IMR-90 (cell line): ENCODE measurements at regions not wholly inside any gene's neighbourhood (a gene's known extent, or its start where the extent isn't known, plus 50 kb on each side); places are given as distances from the start of the nearest gene placed in this dataset.

ENCODE experiments used
- ATAC-seq: fragments of 200-7000 bp; cut with Tn5 transposase; 2 replicates; pipeline ENCODE4 v1.9.1; 2020; ENCODE audit warnings: low read depth, mild to moderate bottlenecking, moderate library complexity
- BruUV-seq: library from RNA; stranded (reverse); fragments of 400-500 nt; replicated peaks from 2 replicates; lab custom pipeline; 2021; lab: Mats Ljungman, UMichigan
- CTCF ChIA-PET: fragments of 300-600 bp; formaldehyde crosslinking; extraction: SDS; loops from one replicate; lab custom pipeline; 2021; ENCODE audit warnings: antibody characterized with exemption; lab: Yijun Ruan, JAX
- POLR2A ChIA-PET: fragments of 300-600 bp; sonication (Branson Sonifier 250); formaldehyde crosslinking; loops from one replicate; lab custom pipeline; 2022; ENCODE audit warnings: antibody characterized with exemption; ENCODE audit not compliant: unreplicated experiment; lab: Charles Lee
- DNase-seq: peaks from one replicate; pipeline ENCODE4 v3.0.0; 2013
- H2AFZ ChIP-seq: replicated peaks from 2 replicates; pipeline ENCODE3; 2013; ENCODE audit warnings: low read length, mild to moderate bottlenecking; ENCODE audit not compliant: poor library complexity
- H2AK5ac ChIP-seq: 2 replicates; pipeline ENCODE4 v1.6.1; 2013; ENCODE audit warnings: low read depth, low read length, inconsistent platforms
- H2AK9ac ChIP-seq: replicated peaks from 2 replicates; pipeline ENCODE3; 2013; ENCODE audit warnings: mild to moderate bottlenecking, low read depth, low read length, moderate library complexity; ENCODE audit not compliant: poor library complexity
- H2BK120ac ChIP-seq: 2 replicates; pipeline ENCODE4 v1.6.1; 2013; ENCODE audit warnings: low read depth, low read length, inconsistent platforms
- H2BK15ac ChIP-seq: 3 replicates; pipeline ENCODE4 v1.6.1; 2013; ENCODE audit warnings: low read depth, low read length, inconsistent platforms
- H2BK20ac ChIP-seq: 2 replicates; pipeline ENCODE4 v1.6.1; 2013; ENCODE audit warnings: low read depth, mild to moderate bottlenecking, inconsistent platforms, low read length, moderate library complexity
- H2BK5ac ChIP-seq: 2 replicates; pipeline ENCODE4 v1.6.1; 2013; ENCODE audit warnings: mild to moderate bottlenecking, low read depth, low read length, inconsistent platforms; ENCODE audit not compliant: poor library complexity, severe bottlenecking
- H3K14ac ChIP-seq: replicated peaks from 2 replicates; pipeline ENCODE4 v1.6.1; 2013; ENCODE audit warnings: low read depth, low read length, inconsistent platforms
- H3K18ac ChIP-seq: 2 replicates; pipeline ENCODE4 v1.6.1; 2013; ENCODE audit warnings: low read depth, low read length, control low read depth
- H3K23ac ChIP-seq: 2 replicates; pipeline ENCODE4 v1.6.1; 2013; ENCODE audit warnings: low read depth, low read length, inconsistent platforms
- H3K27ac ChIP-seq: 2 replicates; pipeline ENCODE4 v1.5.1; 2013; ENCODE audit warnings: mild to moderate bottlenecking, control low read depth, low read length; ENCODE audit not compliant: insufficient read depth
- H3K27me3 ChIP-seq: 2 replicates; pipeline ENCODE4 v1.6.1; 2013; ENCODE audit warnings: low read length; ENCODE audit not compliant: control insufficient read depth, insufficient read depth
- H3K36me3 ChIP-seq: 2 replicates; pipeline ENCODE4 v1.6.1; 2013; ENCODE audit warnings: low read length, mixed read lengths; ENCODE audit not compliant: control insufficient read depth, insufficient read depth
- H3K4ac ChIP-seq: 2 replicates; pipeline ENCODE4 v1.6.1; 2013; ENCODE audit warnings: low read depth, low read length, inconsistent platforms
- H3K4me1 ChIP-seq: 2 replicates; pipeline ENCODE4 v1.6.1; 2013; ENCODE audit warnings: low read length, mixed read lengths; ENCODE audit not compliant: control insufficient read depth, insufficient read depth
- H3K4me2 ChIP-seq: 2 replicates; pipeline ENCODE4 v1.6.1; 2013; ENCODE audit warnings: low read depth, mild to moderate bottlenecking, control low read depth, low read length, moderate library complexity
- H3K4me3 ChIP-seq: 2 replicates; pipeline ENCODE4 v1.5.1; 2013; ENCODE audit warnings: low read depth, mild to moderate bottlenecking, control low read depth, low read length, moderate library complexity; ENCODE audit not compliant: insufficient read depth
- H3K56ac ChIP-seq: 2 replicates; pipeline ENCODE4 v1.6.1; 2013; ENCODE audit warnings: low read length, inconsistent platforms; ENCODE audit not compliant: insufficient read depth; ENCODE audit errors: extremely low read depth
- H3K79me1 ChIP-seq, 2 experiments: 2 replicates each; pipeline ENCODE4 v1.6.1; 2013; ENCODE audit warnings: low read length in 2 of 2, inconsistent platforms in 1 of 2, low read depth in 1 of 2
- H3K9ac ChIP-seq: 2 replicates; pipeline ENCODE4 v1.6.1; 2013; ENCODE audit warnings: low read depth, low read length, control low read depth
- H3K9me1 ChIP-seq: 2 replicates; pipeline ENCODE4 v1.6.1; 2013; ENCODE audit warnings: low read length, inconsistent platforms; ENCODE audit not compliant: insufficient read depth
- H3K9me3 ChIP-seq: 2 replicates; pipeline ENCODE4 v1.6.1; 2013; ENCODE audit warnings: low read length; ENCODE audit not compliant: control insufficient read depth, insufficient read depth
- H4K20me1 ChIP-seq: 2 replicates; pipeline ENCODE4 v1.6.1; 2013; ENCODE audit warnings: low read length, inconsistent platforms; ENCODE audit not compliant: insufficient read depth
- H4K5ac ChIP-seq: 2 replicates; pipeline ENCODE4 v1.6.1; 2013; ENCODE audit warnings: mild to moderate bottlenecking, low read depth, low read length, control low read depth
- H4K8ac ChIP-seq, 2 experiments: 2 replicates each; pipeline ENCODE4 v1.6.1; 2013; ENCODE audit warnings: low read depth in 2 of 2, low read length in 2 of 2, control low read depth in 1 of 2, inconsistent platforms in 1 of 2
- H4K91ac ChIP-seq: 2 replicates; pipeline ENCODE4 v1.6.1; 2013; ENCODE audit warnings: low read depth, low read length, inconsistent platforms; ENCODE audit not compliant: insufficient read depth
- BHLHE40 ChIP-seq: fragments of 150-350 bp; IDR thresholded peaks from 2 replicates; pipeline ENCODE4 v1.6.1; 2016; ENCODE audit warnings: mild to moderate bottlenecking, low read depth, low read length
- FOS ChIP-seq: fragments of 150-350 bp; IDR thresholded peaks from 2 replicates; pipeline ENCODE4 v1.6.1; 2016; ENCODE audit warnings: low read depth, low read length
- MAFK ChIP-seq: IDR thresholded peaks from 2 replicates; pipeline ENCODE4 v1.6.1; 2012; ENCODE audit warnings: low read depth, low read length, improper control_type of control experiment
- MAZ ChIP-seq: IDR thresholded peaks from 2 replicates; pipeline ENCODE4 v1.6.1; 2012; ENCODE audit warnings: low read depth, mild to moderate bottlenecking, low read length, improper control_type of control experiment, moderate library complexity, borderline replicate concordance
- MXI1 ChIP-seq: IDR thresholded peaks from 2 replicates; pipeline ENCODE4 v1.6.1; 2012; ENCODE audit warnings: low read depth, mild to moderate bottlenecking, low read length, moderate library complexity, borderline replicate concordance
- NFE2L2 ChIP-seq: fragments of 150-350 bp; IDR thresholded peaks from 2 replicates; pipeline ENCODE4 v1.6.1; 2016; ENCODE audit warnings: low read depth, mild to moderate bottlenecking, low read length
- POLR2A ChIP-seq: IDR thresholded peaks from 2 replicates; pipeline ENCODE4 v1.6.1; 2012; ENCODE audit warnings: mild to moderate bottlenecking, low read depth, low read length
- RFX5 ChIP-seq: IDR thresholded peaks from 2 replicates; pipeline ENCODE4 v1.8.0; 2012; ENCODE audit warnings: low read depth, mild to moderate bottlenecking, low read length, moderate library complexity
- WGBS, 2 experiments: methylation state at CpG; one replicate each; pipeline versions ENCODE4 v1.1.5 to v1.1.7; 2013; ENCODE audit warnings: missing lambda C conversion rate in 2 of 2; ENCODE audit not compliant: insufficient read length in 1 of 2; ENCODE audit errors: extremely low coverage in 2 of 2; 5-methylcytosine and 5-hydroxymethylcytosine counted together
- dilution Hi-C: fragments of 300-500 bp; cut with HindIII; formaldehyde crosslinking; loops from one replicate; pipeline ENCODE4 v1.14.3; 2018; ENCODE audit warnings: low sequenced_read_pairs; ENCODE audit not compliant: unreplicated experiment
- in situ Hi-C: fragments of 300-500 bp; cut with MboI; formaldehyde crosslinking; loops from 3 replicates; pipeline ENCODE4 v1.14.3; 2019; ENCODE audit warnings: low sequenced_read_pairs, inconsistent platforms, mixed read lengths
- intact Hi-C: fragments of 100-400 bp; cut with micrococcal nuclease; formaldehyde crosslinking; loops from 2 replicates; pipeline ENCODE4 v1.10.0; 2022
- TF ChIP-seq, protein P1 (sequence below): fragments of 150-350 bp; IDR thresholded peaks from 2 replicates; pipeline ENCODE4 v1.6.1; 2017; ENCODE audit warnings: mild to moderate bottlenecking, antibody characterized with exemption, low read length, low read depth

- Histone ChIP-seq H2AFZ (no peak overlapping the region), H2AK5ac (no peak overlapping the region), H3K27ac (no peak overlapping the region), H3K36me3 (no peaks in the 10 kb centered on the region), H2BK5ac (no peak overlapping the region), H4K5ac (no peak overlapping the region), H3K27me3 (peaks cover 2% of the 10 kb centered on the region; the same call in 1 of the 2 replicates), H2BK120ac (no peak overlapping the region), H4K20me1 (no peaks in the 10 kb centered on the region), H3K23ac (no peak overlapping the region), H3K4me1 (no peaks in the 10 kb centered on the region), H3K4me3 (no peak overlapping the region), H3K4ac (no peak overlapping the region), H3K79me1 (no peaks in the 10 kb centered on the region), H2BK20ac (no peak overlapping the region), H3K18ac (no peak overlapping the region), H3K14ac (no peak overlapping the region), H3K9ac (no peak overlapping the region), H4K8ac (no peak overlapping the region), H3K4me2 (no peak overlapping the region), H3K56ac (no peak overlapping the region), H3K9me1 (no peaks in the 10 kb centered on the region), H2BK15ac (no peak overlapping the region), H2AK9ac (no peak overlapping the region), H3K9me3 (no peaks in the 10 kb centered on the region), H4K91ac (no peak overlapping the region)
- TF ChIP-seq, protein P1, sequence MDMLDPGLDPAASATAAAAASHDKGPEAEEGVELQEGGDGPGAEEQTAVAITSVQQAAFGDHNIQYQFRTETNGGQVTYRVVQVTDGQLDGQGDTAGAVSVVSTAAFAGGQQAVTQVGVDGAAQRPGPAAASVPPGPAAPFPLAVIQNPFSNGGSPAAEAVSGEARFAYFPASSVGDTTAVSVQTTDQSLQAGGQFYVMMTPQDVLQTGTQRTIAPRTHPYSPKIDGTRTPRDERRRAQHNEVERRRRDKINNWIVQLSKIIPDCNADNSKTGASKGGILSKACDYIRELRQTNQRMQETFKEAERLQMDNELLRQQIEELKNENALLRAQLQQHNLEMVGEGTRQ: no peak
- no peak for TF ChIP-seq MAFK
- TF ChIP-seq FOS: no peak
- no peak for TF ChIP-seq POLR2A
- no peak for TF ChIP-seq MXI1
- TF ChIP-seq RFX5: no peak
- TF ChIP-seq NFE2L2: no peak
- TF ChIP-seq MAZ: no peak
- no peak for TF ChIP-seq BHLHE40
- no CpG with 5 or more reads among the region's 1 CpG for WGBS, 2 experiments
- ATAC-seq: no peak
- dilution Hi-C loops (no loop called here), in situ Hi-C loops (no loop called here), intact Hi-C loops (no loop called here)
- ChIA-PET CTCF (interaction anchor here (0.6 kb wide), 1 partner anchor 8 kb away, joined by 3 read pairs; no protein-coding TSS in a partner anchor), POLR2A (no interaction called here)
- no TSS peak for BruUV-seq
- no peak for DNase-seq
These were observed 514.9 kb downstream of the RASEF start for GRCh38 chr9:82547995-82548394.
